K562 (cell line): ENCODE measurements at regions not wholly inside any gene's neighbourhood (a gene's known extent, or its start where the extent isn't known, plus 50 kb on each side); places are given as distances from the start of the nearest gene placed in this dataset.

Experiments
- ATAC-seq: fragments of 200-7000 bp; cut with Tn5 transposase; 3 replicates; pipeline ENCODE4 v1.9.1; 2020; ENCODE audit warnings: moderate library complexity
- BruUV-seq: library from RNA; stranded (reverse); fragments of 400-500 nt; replicated peaks from 2 replicates; lab custom pipeline; 2021; lab: Mats Ljungman, UMichigan
- CTCF ChIA-PET: fragments of 300-600 bp; formaldehyde crosslinking; extraction: SDS; loops from one replicate; lab custom pipeline; 2021; ENCODE audit warnings: low intra/inter-chr PET ratio; lab: Yijun Ruan, JAX
- POLR2A ChIA-PET: fragments of 300-600, 350-650 bp; sonication (Branson Sonifier 250); formaldehyde crosslinking; extraction: SDS; loops from one replicate; lab custom pipeline; 2021; ENCODE audit warnings: antibody characterized with exemption, inconsistent platforms; lab: Yijun Ruan, JAX
- DNase-seq, 4 experiments: peaks; one replicate each; pipeline versions ENCODE4 v3.0.0 to v3.0.0-alpha.2; 2011 to 2018; ENCODE audit warnings: low spot score in 3 of 4, mixed read lengths in 3 of 4; ENCODE audit errors: extremely low read depth in 1 of 4
- FAIRE-seq: peaks from 2 replicates; lab custom pipeline; 2011; peaks lifted over from hg19 to GRCh38; lab: Jason Lieb, UNC
- H2AFZ ChIP-seq: 2 replicates; pipeline ENCODE4 v1.6.0; 2011; ENCODE audit warnings: low read depth, low read length, control low read depth, inconsistent platforms
- H3K27ac ChIP-seq: fragments of 200-600 bp; 3 replicates; pipeline ENCODE4 v1.8.0; 2011; ENCODE audit warnings: low read depth, mild to moderate bottlenecking, control low read depth, inconsistent platforms, low read length, moderate library complexity, mixed read lengths; ENCODE audit errors: extremely low read depth
- H3K27me3 ChIP-seq, 2 experiments: fragments of 300-600 bp in 1 of 2; 2 replicates in 1 of 2; 3 replicates in 1 of 2; pipeline versions ENCODE4 v1.6.0 to v1.8.0; 2011; ENCODE audit warnings: inconsistent platforms in 2 of 2, low read length in 2 of 2, mild to moderate bottlenecking in 1 of 2, mixed read lengths in 1 of 2, moderate library complexity in 1 of 2; ENCODE audit not compliant: control insufficient read depth in 2 of 2, insufficient read depth in 2 of 2
- H3K36me3 ChIP-seq: fragments of 300-600 bp; 3 replicates; pipeline ENCODE4 v1.8.0; 2011; ENCODE audit warnings: mild to moderate bottlenecking, low read length, inconsistent platforms; ENCODE audit not compliant: control insufficient read depth, insufficient read depth
- H3K4me1 ChIP-seq, 2 experiments: fragments of 200-600 bp in 1 of 2; replicated peaks in 1 of 2; 2 replicates in 1 of 2; 3 replicates in 1 of 2; pipeline versions ENCODE4 v1.5.1 to v1.8.0; 2011; ENCODE audit warnings: inconsistent platforms in 2 of 2, low read length in 2 of 2, mild to moderate bottlenecking in 1 of 2, mixed read lengths in 1 of 2, moderate library complexity in 1 of 2; ENCODE audit not compliant: control insufficient read depth in 2 of 2, insufficient read depth in 2 of 2
- H3K4me2 ChIP-seq: 2 replicates; pipeline ENCODE4 v1.6.1; 2011; ENCODE audit warnings: low read length, control low read depth, inconsistent platforms, mixed read lengths; ENCODE audit not compliant: insufficient read depth
- H3K4me3 ChIP-seq: fragments of 200-600 bp; sonication (generic), shearing (Covaris generic); 2 replicates; pipeline ENCODE4 v1.5.1; 2016; ENCODE audit warnings: control low read depth, inconsistent platforms
- H3K79me2 ChIP-seq: fragments of 200-600 bp; 3 replicates; pipeline ENCODE4 v1.8.0; 2011; ENCODE audit warnings: low read length, inconsistent platforms; ENCODE audit not compliant: control insufficient read depth, insufficient read depth
- H3K9ac ChIP-seq, 2 experiments: 2 replicates each; pipeline versions ENCODE4 v1.6.0 to v1.6.1; 2011; ENCODE audit warnings: low read depth in 2 of 2, low read length in 2 of 2, control low read depth in 1 of 2, inconsistent platforms in 1 of 2, mild to moderate bottlenecking in 1 of 2, mixed read lengths in 1 of 2; ENCODE audit not compliant: insufficient read depth in 1 of 2
- H3K9me1 ChIP-seq: one replicate; pipeline ENCODE4 v1.6.0; 2011; ENCODE audit warnings: inconsistent platforms, mild to moderate bottlenecking, low read length, moderate library complexity; ENCODE audit not compliant: control insufficient read depth, insufficient read depth
- H3K9me3 ChIP-seq: replicated peaks from 2 replicates; pipeline ENCODE4 v1.5.1; 2011; ENCODE audit warnings: low read depth, low read length, inconsistent platforms; ENCODE audit not compliant: control insufficient read depth, insufficient read depth
- H4K20me1 ChIP-seq: replicated peaks from 2 replicates; pipeline ENCODE4 v1.6.1; 2011; ENCODE audit warnings: low read length, inconsistent platforms, mixed read lengths; ENCODE audit not compliant: control insufficient read depth, insufficient read depth
- CCNT2 ChIP-seq: IDR thresholded peaks from 2 replicates; pipeline ENCODE4 v1.6.1; 2011; ENCODE audit warnings: borderline replicate concordance, low read depth, mild to moderate bottlenecking, moderate library complexity, mixed read lengths, low read length; ENCODE audit not compliant: insufficient read length; ENCODE audit errors: extremely low read depth
- JUN ChIP-seq, 2 experiments: sonication (generic) in 1 of 2; formaldehyde crosslinking in 1 of 2; IDR thresholded peaks; 2 replicates each; pipeline versions ENCODE4 v1.6.1 to v1.8.0; 2012 to 2022; ENCODE audit warnings: borderline replicate concordance in 2 of 2, mild to moderate bottlenecking in 2 of 2, improper control_type of control experiment in 1 of 2, low read depth in 1 of 2, low read length in 1 of 2, missing genetic modification reagents in 1 of 2
- JUNB ChIP-seq: fragments of 450-650 bp; formaldehyde crosslinking; conservative IDR thresholded peaks from 2 replicates; pipeline ENCODE4 v1.4.0; 2020; ENCODE audit warnings: mild to moderate bottlenecking
- MNT ChIP-seq, 2 experiments: fragments of 450-650 bp; conservative IDR thresholded peaks; 2 replicates each; pipeline ENCODE4 v1.6.1; 2017; ENCODE audit warnings: mild to moderate bottlenecking in 2 of 2, moderate library complexity in 2 of 2
- PHF20 ChIP-seq: fragments of 450-650 bp; IDR thresholded peaks from 2 replicates; pipeline ENCODE4 v1.6.1; 2018; ENCODE audit not compliant: partially characterized antibody
- SLC30A9 ChIP-seq: fragments of 250-450 bp; sonication (Bioruptor Pico); IDR thresholded peaks from 2 replicates; pipeline ENCODE4 v1.8.0; 2022; ENCODE audit warnings: mild to moderate bottlenecking, moderate library complexity
- ZNF584 ChIP-seq: fragments of 200-800 bp; sonication (Bioruptor generic); IDR thresholded peaks from 2 replicates; pipeline ENCODE4 v1.6.1; 2016; ENCODE audit warnings: low read depth, mild to moderate bottlenecking, missing genetic modification characterization, missing compliant biosample characterization
- WGBS: fragments of 100-300 bp; shearing (Covaris generic); methylation state at CpG from one replicate; pipeline ENCODE4 v1.1.6; 2016; ENCODE audit warnings: low coverage, mixed read lengths; ENCODE audit not compliant: insufficient coverage; ENCODE audit errors: missing lambda C conversion rate; 5-methylcytosine and 5-hydroxymethylcytosine counted together
- in situ Hi-C: fragments of 300-500 bp; cut with MboI; formaldehyde crosslinking; loops from 4 replicates; pipeline ENCODE4 v1.15.0; 2018; ENCODE audit warnings: inconsistent platforms, mixed read lengths
- intact Hi-C: fragments of 100-400 bp; cut with micrococcal nuclease; formaldehyde crosslinking; loops from 2 replicates; pipeline ENCODE4 v1.14.2; 2022
- TF ChIP-seq, protein P1 (sequence below): sonication (generic); formaldehyde crosslinking; IDR thresholded peaks from 2 replicates; pipeline ENCODE4 v1.8.1; 2023; ENCODE audit warnings: mild to moderate bottlenecking, missing genetic modification reagents

DNA sequence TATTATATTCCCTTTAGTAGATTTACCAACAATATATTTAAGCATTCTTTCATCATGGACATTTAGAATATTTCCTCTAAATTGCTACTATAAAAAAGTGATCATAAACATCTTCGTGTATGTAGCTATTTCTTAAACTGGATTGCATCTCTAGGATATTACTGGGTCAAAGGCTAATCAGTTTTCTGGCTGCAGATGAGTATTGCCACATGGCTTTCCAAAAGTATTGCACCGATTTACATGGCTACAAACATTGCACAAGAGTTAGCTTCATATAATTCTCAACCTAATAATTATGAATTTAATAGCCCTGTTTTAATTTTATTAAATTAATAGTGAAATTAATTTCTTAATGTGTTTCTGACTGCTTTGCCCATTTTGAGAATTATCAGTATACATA, 183.4 kb downstream of the DMRT2 start:
- ChIA-PET CTCF (no interaction called here), POLR2A (no interaction called here)
- no peaks in the 10 kb centered on the region for H3K79me2 ChIP-seq
- no peaks in the 10 kb centered on the region for H4K20me1 ChIP-seq
- H3K4me3 ChIP-seq, result no peak overlapping the region
- FAIRE-seq, result no peak
- no peak overlapping the region for H3K27ac ChIP-seq
- no peak for DNase-seq
- no peak overlapping the region for H3K4me2 ChIP-seq
- ATAC-seq, result no peak
- H3K9me1 ChIP-seq, result no peaks in the 10 kb centered on the region
- H3K9ac ChIP-seq, result no peak overlapping the region
- no peaks in the 10 kb centered on the region for H3K36me3 ChIP-seq
- no peaks in the 10 kb centered on the region for H3K4me1 ChIP-seq
- no peaks in the 10 kb centered on the region for H3K9me3 ChIP-seq
- H2AFZ ChIP-seq, result no peak overlapping the region
- H3K27me3 ChIP-seq, result no peaks in the 10 kb centered on the region
- 0% methylated on average over 2 of the region's 2 CpGs for WGBS
- no TSS peak for BruUV-seq
- intact Hi-C loops, result no loop called here
- in situ Hi-C loops, result no loop called here
- no peak for TF ChIP-seq JUN (IDR thresholded peaks at IDR 0.05; ENCODE audit: borderline replicate concordance, low read depth, low read length)
- TF ChIP-seq JUN (CRISPR knock-in tag; IDR thresholded peaks at IDR 0.05; ENCODE audit: borderline replicate concordance), result no peak
- no peak for TF ChIP-seq PHF20
- TF ChIP-seq, protein P1, sequence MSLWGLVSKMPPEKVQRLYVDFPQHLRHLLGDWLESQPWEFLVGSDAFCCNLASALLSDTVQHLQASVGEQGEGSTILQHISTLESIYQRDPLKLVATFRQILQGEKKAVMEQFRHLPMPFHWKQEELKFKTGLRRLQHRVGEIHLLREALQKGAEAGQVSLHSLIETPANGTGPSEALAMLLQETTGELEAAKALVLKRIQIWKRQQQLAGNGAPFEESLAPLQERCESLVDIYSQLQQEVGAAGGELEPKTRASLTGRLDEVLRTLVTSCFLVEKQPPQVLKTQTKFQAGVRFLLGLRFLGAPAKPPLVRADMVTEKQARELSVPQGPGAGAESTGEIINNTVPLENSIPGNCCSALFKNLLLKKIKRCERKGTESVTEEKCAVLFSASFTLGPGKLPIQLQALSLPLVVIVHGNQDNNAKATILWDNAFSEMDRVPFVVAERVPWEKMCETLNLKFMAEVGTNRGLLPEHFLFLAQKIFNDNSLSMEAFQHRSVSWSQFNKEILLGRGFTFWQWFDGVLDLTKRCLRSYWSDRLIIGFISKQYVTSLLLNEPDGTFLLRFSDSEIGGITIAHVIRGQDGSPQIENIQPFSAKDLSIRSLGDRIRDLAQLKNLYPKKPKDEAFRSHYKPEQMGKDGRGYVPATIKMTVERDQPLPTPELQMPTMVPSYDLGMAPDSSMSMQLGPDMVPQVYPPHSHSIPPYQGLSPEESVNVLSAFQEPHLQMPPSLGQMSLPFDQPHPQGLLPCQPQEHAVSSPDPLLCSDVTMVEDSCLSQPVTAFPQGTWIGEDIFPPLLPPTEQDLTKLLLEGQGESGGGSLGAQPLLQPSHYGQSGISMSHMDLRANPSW (CRISPR knock-in tag), result no peak
- no peak for TF ChIP-seq ZNF584 (CRISPR knock-in tag)
- TF ChIP-seq SLC30A9, result no peak
- no peak for TF ChIP-seq CCNT2
- no peak for TF ChIP-seq MNT (conservative IDR thresholded peaks at IDR 0.05)
- no peak for TF ChIP-seq JUNB (CRISPR knock-in tag)
